NCI-H1048 (cell line): ENCODE measurements at regions not wholly inside any gene's neighbourhood (a gene's known extent, or its start where the extent isn't known, plus 50 kb on each side); places are given as distances from the start of the nearest gene placed in this dataset.
"Not testable (repeated sequence)": the region's sequence is repeated elsewhere in the genome, so short reads cannot be mapped to it uniquely, and the experiment has no call there.

Experiments
- DNase-seq: peaks from one replicate; lab custom pipeline; 2025; lab: John Stamatoyannopoulos, UW

- not testable (repeated sequence) for DNase-seq
These were observed 137.8 kb upstream of the LCORL start for GRCh38 chr4:18159117-18159912.

- no peak for DNase-seq
These were observed 133.8 kb upstream of the LCORL start for GRCh38 chr4:18155067-18156041.

GRCh38 chr4:18138076-18138665 lies 116.6 kb upstream of the LCORL start:
- DNase-seq, result no peak

- no peak for DNase-seq
These were observed 112.6 kb upstream of the LCORL start for GRCh38 chr4:18134111-18134510.

GRCh38 chr4:18130256-18130655 lies 108.7 kb upstream of the LCORL start:
- DNase-seq, result no peak

GRCh38 chr4:18128241-18128640 lies 106.7 kb upstream of the LCORL start:
- no peak for DNase-seq

GRCh38 chr4:18127030-18127429 lies 105.5 kb upstream of the LCORL start:
- DNase-seq, result no peak

GRCh38 chr4:18113710-18114331 lies 92.3 kb upstream of the LCORL start:
- no peak for DNase-seq

- no peak for DNase-seq
These were observed 89.5 kb upstream of the LCORL start for GRCh38 chr4:18111081-18111480.

GRCh38 chr4:18110099-18110498 lies 88.5 kb upstream of the LCORL start:
- DNase-seq, result no peak

GRCh38 chr4:18109676-18110075 lies 88.1 kb upstream of the LCORL start:
- no peak for DNase-seq

GRCh38 chr4:18107848-18108528 lies 86.4 kb upstream of the LCORL start:
- not testable (repeated sequence) for DNase-seq

GRCh38 chr4:18106620-18107019 lies 85.1 kb upstream of the LCORL start:
- no peak for DNase-seq

- no peak for DNase-seq
These were observed 83.8 kb upstream of the LCORL start for GRCh38 chr4:18105030-18106011.

GRCh38 chr4:18103876-18104605 lies 82.5 kb upstream of the LCORL start:
- DNase-seq, result no peak

- no peak for DNase-seq
These were observed 79.1 kb upstream of the LCORL start for GRCh38 chr4:18100657-18101056.

- DNase-seq, result not testable (repeated sequence)
These were observed 68.9 kb upstream of the LCORL start for GRCh38 chr4:18090447-18090846.

GRCh38 chr4:18082236-18082635 lies 60.7 kb upstream of the LCORL start:
- DNase-seq, result no peak

GRCh38 chr4:18081708-18082107 lies 60.2 kb upstream of the LCORL start:
- DNase-seq, result no peak

- DNase-seq, result no peak
These were observed 56.3 kb upstream of the LCORL start for GRCh38 chr4:18077808-18078207.
